Activated CD4-positive, alpha-beta T cell treated with anti-CD3 and anti-CD28 coated beads, Interleukin-2, amount 50 U/mL, for 4 hours (primary cell): ENCODE measurements at regions not wholly inside any gene's neighbourhood (a gene's known extent, or its start where the extent isn't known, plus 50 kb on each side); places are given as distances from the start of the nearest gene placed in this dataset.

Experiments used
- DNase-seq, 2 experiments: peaks; one replicate each; pipeline ENCODE4 v3.0.0-alpha.2; 2020

GRCh38 chr17:73994946-73995345 lies 208.5 kb upstream of the RPL38 start:
- DNase-seq = no peak

GRCh38 chr17:73997059-73997458 lies 206.4 kb upstream of the RPL38 start:
- no peak for DNase-seq

GRCh38 chr17:73998249-73998648 lies 205.2 kb upstream of the RPL38 start:
- DNase-seq = no peak

GRCh38 chr17:73998653-73999645 lies 204.5 kb upstream of the RPL38 start:
- DNase-seq = peak; percentile 53 to 57

- no peak for DNase-seq
Observed at GRCh38 chr17:74001145-74001544, 202.3 kb upstream of the RPL38 start.

- DNase-seq = no peak
Observed at GRCh38 chr17:74002241-74002640, 201.2 kb upstream of the RPL38 start.

GRCh38 chr17:74004056-74004455 lies 199.4 kb upstream of the RPL38 start:
- DNase-seq = no peak

- no peak for DNase-seq
Observed at GRCh38 chr17:74005790-74006189, 197.7 kb upstream of the RPL38 start.

- no peak for DNase-seq
Observed at GRCh38 chr17:74006371-74006770, 197.1 kb upstream of the RPL38 start.

- no peak for DNase-seq
Observed at GRCh38 chr17:74008196-74008595, 195.3 kb upstream of the RPL38 start.

GRCh38 chr17:74009056-74009625 lies 194.3 kb upstream of the RPL38 start:
- no peak for DNase-seq

GRCh38 chr17:74010903-74011302 lies 192.6 kb upstream of the RPL38 start:
- no peak for DNase-seq

GRCh38 chr17:74011966-74012365 lies 191.5 kb upstream of the RPL38 start:
- no peak for DNase-seq

GRCh38 chr17:74012465-74012864 lies 191.0 kb upstream of the RPL38 start:
- no peak for DNase-seq

GRCh38 chr17:74015316-74015715 lies 188.2 kb upstream of the RPL38 start:
- DNase-seq = no peak

GRCh38 chr17:74015990-74016389 lies 187.5 kb upstream of the RPL38 start:
- no peak for DNase-seq

GRCh38 chr17:74016461-74016860 lies 187.0 kb upstream of the RPL38 start:
- no peak for DNase-seq

- DNase-seq = no peak
Observed at GRCh38 chr17:74017466-74017865, 186.0 kb upstream of the RPL38 start.

- DNase-seq = no peak
Observed at GRCh38 chr17:74018115-74018514, 185.4 kb upstream of the RPL38 start.

GRCh38 chr17:74019271-74019670 lies 184.2 kb upstream of the RPL38 start:
- no peak for DNase-seq

GRCh38 chr17:74019860-74020259 lies 183.6 kb upstream of the RPL38 start:
- no peak for DNase-seq

- no peak for DNase-seq
Observed at GRCh38 chr17:74020522-74020921, 183.0 kb upstream of the RPL38 start.

- DNase-seq = no peak
Observed at GRCh38 chr17:74024871-74025531, 178.5 kb upstream of the RPL38 start.

- DNase-seq = no peak
Observed at GRCh38 chr17:74027444-74027843, 176.0 kb upstream of the RPL38 start.
